ENCODE measurements at regions not wholly inside any gene's neighbourhood (a gene's known extent, or its start where the extent isn't known, plus 50 kb on each side); places are given as distances from the start of the nearest gene placed in this dataset.

DNA sequence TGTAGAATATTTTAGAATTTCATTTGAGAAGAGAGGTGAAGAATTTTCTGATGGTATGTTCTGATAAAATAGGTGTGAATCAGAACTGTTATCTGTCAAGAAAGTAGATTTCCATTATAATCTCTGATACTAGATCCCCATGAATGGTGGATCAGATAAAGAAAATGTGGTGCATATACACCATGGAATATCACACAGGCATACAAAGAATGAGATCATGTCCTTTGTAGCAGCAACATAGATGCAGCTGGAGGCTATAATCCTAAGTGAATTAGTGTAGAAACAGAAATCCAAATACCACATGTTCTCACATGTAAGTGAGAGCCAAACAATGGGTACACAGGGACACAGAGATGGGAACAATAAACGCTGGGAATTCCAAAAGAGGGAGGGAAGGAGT lies 372.0 kb upstream of the ATP2B1 start:
- H3K27ac ChIP-seq, result no peak overlapping the region
- TF ChIP-seq POLR2AphosphoS5 (IDR thresholded peaks at IDR 0.05) (no peak), POLR2A (IDR thresholded peaks at IDR 0.05) (no peak)
- TF ChIP-seq, protein P1, sequence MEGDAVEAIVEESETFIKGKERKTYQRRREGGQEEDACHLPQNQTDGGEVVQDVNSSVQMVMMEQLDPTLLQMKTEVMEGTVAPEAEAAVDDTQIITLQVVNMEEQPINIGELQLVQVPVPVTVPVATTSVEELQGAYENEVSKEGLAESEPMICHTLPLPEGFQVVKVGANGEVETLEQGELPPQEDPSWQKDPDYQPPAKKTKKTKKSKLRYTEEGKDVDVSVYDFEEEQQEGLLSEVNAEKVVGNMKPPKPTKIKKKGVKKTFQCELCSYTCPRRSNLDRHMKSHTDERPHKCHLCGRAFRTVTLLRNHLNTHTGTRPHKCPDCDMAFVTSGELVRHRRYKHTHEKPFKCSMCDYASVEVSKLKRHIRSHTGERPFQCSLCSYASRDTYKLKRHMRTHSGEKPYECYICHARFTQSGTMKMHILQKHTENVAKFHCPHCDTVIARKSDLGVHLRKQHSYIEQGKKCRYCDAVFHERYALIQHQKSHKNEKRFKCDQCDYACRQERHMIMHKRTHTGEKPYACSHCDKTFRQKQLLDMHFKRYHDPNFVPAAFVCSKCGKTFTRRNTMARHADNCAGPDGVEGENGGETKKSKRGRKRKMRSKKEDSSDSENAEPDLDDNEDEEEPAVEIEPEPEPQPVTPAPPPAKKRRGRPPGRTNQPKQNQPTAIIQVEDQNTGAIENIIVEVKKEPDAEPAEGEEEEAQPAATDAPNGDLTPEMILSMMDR (IDR thresholded peaks at IDR 0.05), result no peak
- H3K4me1 ChIP-seq, result no peaks in the 10 kb centered on the region
- DNase-seq (ENCODE audit: low spot score in 2 of 2), result no peak
- no peaks in the 10 kb centered on the region for H3K36me3 ChIP-seq
- H3K4me3 ChIP-seq, result no peak overlapping the region
- intact Hi-C loops (cut with DNase I; ENCODE audit: low total_unique reads), result no loop called here
- no peaks in the 10 kb centered on the region for H3K27me3 ChIP-seq
- no peaks in the 10 kb centered on the region for H3K9me3 ChIP-seq

- no peaks in the 10 kb centered on the region for H3K4me1 ChIP-seq
- no peaks in the 10 kb centered on the region for H3K9me3 ChIP-seq
- no peak for DNase-seq (ENCODE audit: low spot score in 2 of 2)
- no peaks in the 10 kb centered on the region for H3K27me3 ChIP-seq
- no peak overlapping the region for H3K4me3 ChIP-seq
- H3K27ac ChIP-seq, result no peak overlapping the region
- no peaks in the 10 kb centered on the region for H3K36me3 ChIP-seq
- intact Hi-C loops (cut with DNase I; ENCODE audit: low total_unique reads), result no loop called here
- no peak for TF ChIP-seq POLR2AphosphoS5 (IDR thresholded peaks at IDR 0.05)
- TF ChIP-seq POLR2A (IDR thresholded peaks at IDR 0.05), result no peak
- TF ChIP-seq, protein P1 (IDR thresholded peaks at IDR 0.05), result no peak
Observed at GRCh38 chr12:90079529-90080210, 371.0 kb upstream of the ATP2B1 start.

DNA sequence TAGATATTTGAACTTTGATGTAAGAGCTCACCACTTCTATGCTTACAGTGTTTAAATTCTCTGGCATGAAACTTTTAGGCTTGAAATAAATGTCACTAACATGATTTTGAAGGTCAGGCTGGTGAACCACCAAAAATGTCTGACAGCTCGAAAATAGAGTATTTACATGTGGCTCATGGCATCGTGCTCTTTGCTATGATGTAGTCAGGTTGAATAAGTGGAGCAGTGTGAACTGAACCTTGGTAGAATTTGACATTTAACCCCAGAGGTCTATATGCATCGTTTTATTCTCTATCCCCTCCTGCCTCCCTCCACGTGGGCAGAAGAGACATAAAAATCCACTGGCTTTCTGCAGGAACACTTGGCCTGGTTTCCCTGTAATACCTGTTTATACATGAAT lies 369.7 kb upstream of the ATP2B1 start:
- H3K4me1 ChIP-seq, result no peaks in the 10 kb centered on the region
- H3K36me3 ChIP-seq, result no peaks in the 10 kb centered on the region
- no peak for DNase-seq (ENCODE audit: low spot score in 2 of 2)
- no peak overlapping the region for H3K4me3 ChIP-seq
- no peak overlapping the region for H3K27ac ChIP-seq
- intact Hi-C loops (cut with DNase I; ENCODE audit: low total_unique reads), result no loop called here
- no peaks in the 10 kb centered on the region for H3K27me3 ChIP-seq
- no peaks in the 10 kb centered on the region for H3K9me3 ChIP-seq
- TF ChIP-seq, protein P1 (IDR thresholded peaks at IDR 0.05), result no peak
- TF ChIP-seq POLR2A (IDR thresholded peaks at IDR 0.05), result no peak
- TF ChIP-seq POLR2AphosphoS5 (IDR thresholded peaks at IDR 0.05), result no peak

DNA sequence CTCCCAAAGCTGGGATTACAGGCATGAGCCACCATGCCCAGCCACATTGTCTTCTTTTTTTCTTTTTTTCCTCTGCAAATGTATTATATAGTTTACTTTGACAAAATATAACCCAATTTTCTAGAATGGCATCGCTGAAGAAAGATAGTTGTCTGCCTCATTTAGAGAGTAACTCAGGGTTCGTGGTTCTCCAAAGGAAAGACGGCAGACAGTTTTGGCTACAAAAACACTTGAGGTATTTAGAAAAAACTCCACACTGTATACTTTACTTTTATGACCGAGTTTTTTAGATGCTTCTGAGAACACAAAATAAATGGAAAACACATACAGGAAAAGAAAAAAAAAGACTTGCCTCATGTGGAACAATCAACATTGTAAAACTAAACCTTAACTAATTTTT lies 369.1 kb upstream of the ATP2B1 start:
- Histone ChIP-seq H3K27me3 (no peaks in the 10 kb centered on the region), H3K36me3 (no peaks in the 10 kb centered on the region), H3K9me3 (no peaks in the 10 kb centered on the region), H3K4me3 (no peak overlapping the region), H3K4me1 (no peaks in the 10 kb centered on the region), H3K27ac (no peak overlapping the region)
- intact Hi-C loops (cut with DNase I; ENCODE audit: low total_unique reads), result no loop called here
- no peak for DNase-seq (ENCODE audit: low spot score in 2 of 2)
- TF ChIP-seq POLR2A (IDR thresholded peaks at IDR 0.05) (no peak), POLR2AphosphoS5 (IDR thresholded peaks at IDR 0.05) (no peak)
- TF ChIP-seq, protein P1 (IDR thresholded peaks at IDR 0.05), result no peak

DNA sequence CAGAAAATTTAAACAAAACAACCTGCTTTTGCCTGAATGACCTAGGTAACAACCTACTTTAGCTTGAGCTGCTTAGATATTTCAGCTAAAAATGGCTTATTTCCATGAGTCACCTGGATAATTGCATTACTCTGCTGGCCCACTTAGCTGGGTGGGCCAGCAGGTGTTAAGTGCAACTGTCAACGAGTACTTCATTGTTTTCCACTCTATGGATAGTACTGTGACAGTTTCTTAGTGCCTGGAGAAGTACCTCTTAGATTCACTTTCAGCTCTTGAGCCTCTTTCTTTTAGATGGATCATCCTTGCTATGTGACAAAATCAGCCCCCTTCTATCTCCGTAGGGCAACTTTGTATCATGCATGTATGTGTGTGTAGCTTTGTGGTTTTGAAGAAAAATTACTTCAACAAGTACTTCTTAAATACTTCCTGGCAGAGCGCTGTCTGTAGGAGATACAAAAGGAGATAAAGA lies 368.2 kb upstream of the ATP2B1 start:
- TF ChIP-seq, protein P1 (IDR thresholded peaks at IDR 0.05), result no peak
- no peak for TF ChIP-seq POLR2AphosphoS5 (IDR thresholded peaks at IDR 0.05)
- TF ChIP-seq POLR2A (IDR thresholded peaks at IDR 0.05), result no peak
- DNase-seq (ENCODE audit: low spot score in 2 of 2), result no peak

More for the DNA sequence above, 368.2 kb upstream of the ATP2B1 start:
- Histone ChIP-seq H3K4me1 (no peaks in the 10 kb centered on the region), H3K4me3 (no peak overlapping the region), H3K9me3 (no peaks in the 10 kb centered on the region), H3K27ac (no peak overlapping the region), H3K27me3 (no peaks in the 10 kb centered on the region), H3K36me3 (no peaks in the 10 kb centered on the region)
- intact Hi-C loops (cut with DNase I; ENCODE audit: low total_unique reads), result no loop called here
